Embryonic facial prominence (tissue), 1 donor: ENCODE measurements at regions not wholly inside any gene's neighbourhood (a gene's known extent, or its start where the extent isn't known, plus 50 kb on each side); places are given as distances from the start of the nearest gene placed in this dataset.
"Not testable (repeated sequence)": the region's sequence is repeated elsewhere in the genome, so short reads cannot be mapped to it uniquely, and the experiment has no call there.

Source experiments
- DNase-seq: peaks from one replicate; pipeline ENCODE4 v3.0.0-alpha.2; 2016; ENCODE audit errors: extremely low spot score

DNA sequence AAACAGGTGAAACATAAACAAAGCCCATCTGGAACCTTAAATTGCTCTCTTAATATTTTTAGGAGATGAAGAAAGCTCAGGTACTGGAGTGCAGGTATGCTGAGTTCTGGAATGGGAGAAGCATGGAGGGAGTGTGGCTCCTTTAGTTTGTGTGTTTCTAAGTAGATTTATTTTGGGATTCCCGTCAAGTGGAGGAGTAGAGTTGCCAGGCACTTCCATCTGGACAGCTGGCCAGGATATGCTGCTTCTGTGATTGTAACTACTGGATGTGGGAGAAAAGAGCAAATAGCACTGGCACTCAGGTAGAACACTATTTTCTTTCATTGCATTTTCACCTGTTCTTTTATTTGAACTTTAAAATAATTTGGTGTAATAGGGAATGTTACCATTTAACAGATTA, 182.3 kb upstream of the MAST4 start:
- DNase-seq, result no peak

GRCh38 chr5:66415208-66415607, 181.0 kb upstream of the MAST4 start:
- DNase-seq, result no peak

DNA sequence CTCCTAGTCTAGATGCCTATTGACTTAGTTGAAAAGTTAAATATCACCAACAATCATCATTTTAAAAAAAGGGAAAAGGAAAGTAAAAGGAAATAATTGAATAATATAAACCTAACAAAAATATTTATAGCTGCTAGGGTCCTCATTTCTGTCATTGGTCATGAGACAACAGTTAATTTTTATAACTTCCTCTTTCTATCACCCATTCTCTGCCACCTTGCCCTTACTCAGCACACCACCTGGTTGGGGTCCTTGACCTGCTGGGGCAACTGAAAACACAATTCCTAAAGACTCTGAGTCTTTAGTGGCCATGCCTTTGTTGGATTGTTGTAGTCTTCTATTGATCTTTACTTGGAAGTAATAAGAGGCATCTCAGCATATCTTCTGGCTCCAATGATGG, 179.5 kb upstream of the MAST4 start:
- no peak for DNase-seq

GRCh38 chr5:66417781-66418180, 178.4 kb upstream of the MAST4 start:
- DNase-seq, result no peak

- DNase-seq, result no peak
Observed at GRCh38 chr5:66423484-66423883, 172.7 kb upstream of the MAST4 start.

DNA sequence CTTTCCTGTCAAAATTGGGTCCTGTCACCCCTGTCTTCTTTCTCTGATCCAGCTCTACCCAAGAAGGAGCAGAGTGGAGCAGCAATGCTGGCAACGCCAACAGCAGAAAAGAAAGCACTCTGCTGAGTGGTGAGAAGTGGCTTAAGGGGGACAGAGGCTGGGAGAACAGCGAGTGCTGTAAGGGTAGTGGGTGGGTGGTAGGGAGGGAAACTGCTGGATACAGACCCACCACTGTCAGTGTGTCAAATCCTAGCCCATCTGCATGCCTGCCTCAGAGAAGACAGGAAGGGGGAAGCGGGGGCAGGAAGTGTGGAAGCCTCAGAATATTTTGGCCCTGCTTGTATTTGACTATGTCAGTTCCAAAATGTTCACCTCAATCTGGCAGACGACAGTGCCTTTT, 170.4 kb upstream of the MAST4 start:
- DNase-seq, result no peak

- DNase-seq, result no peak
Observed at GRCh38 chr5:66426259-66427138, 169.7 kb upstream of the MAST4 start.

DNA sequence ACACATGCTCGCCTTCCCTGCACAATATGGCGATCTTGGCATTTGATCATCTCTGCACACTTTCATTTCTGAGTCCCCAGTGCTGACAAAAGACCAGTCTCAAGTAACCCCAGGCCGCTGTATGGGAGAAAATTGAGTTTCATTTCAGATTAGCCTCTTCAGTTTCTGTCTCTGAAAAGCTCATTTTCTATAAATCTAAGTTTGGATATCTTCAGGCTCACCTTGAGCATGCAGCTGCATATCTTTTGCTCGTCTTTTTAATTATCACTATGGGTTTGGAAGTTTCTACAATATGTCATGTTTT, 169.1 kb upstream of the MAST4 start:
- DNase-seq, result no peak

DNA sequence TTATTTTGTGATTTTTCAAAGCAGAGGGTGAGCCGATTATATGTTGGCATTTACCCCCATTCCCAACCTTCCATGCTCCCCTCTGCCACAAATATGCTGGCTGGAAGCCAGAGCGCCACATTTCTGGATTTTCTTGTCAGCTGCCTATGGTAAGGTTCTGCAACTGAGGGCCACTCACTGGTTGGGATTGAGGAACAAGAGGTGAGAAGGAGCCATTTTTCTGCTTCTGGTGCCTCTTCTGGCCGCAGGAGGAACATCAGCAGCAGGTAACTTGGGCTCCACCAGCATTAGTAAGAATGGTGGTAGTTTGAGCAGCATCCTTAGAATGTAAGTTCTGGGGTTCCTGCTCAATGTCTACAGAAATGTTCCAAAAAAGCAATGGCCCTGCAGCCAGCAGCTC, 159.5 kb upstream of the MAST4 start:
- no peak for DNase-seq

DNA sequence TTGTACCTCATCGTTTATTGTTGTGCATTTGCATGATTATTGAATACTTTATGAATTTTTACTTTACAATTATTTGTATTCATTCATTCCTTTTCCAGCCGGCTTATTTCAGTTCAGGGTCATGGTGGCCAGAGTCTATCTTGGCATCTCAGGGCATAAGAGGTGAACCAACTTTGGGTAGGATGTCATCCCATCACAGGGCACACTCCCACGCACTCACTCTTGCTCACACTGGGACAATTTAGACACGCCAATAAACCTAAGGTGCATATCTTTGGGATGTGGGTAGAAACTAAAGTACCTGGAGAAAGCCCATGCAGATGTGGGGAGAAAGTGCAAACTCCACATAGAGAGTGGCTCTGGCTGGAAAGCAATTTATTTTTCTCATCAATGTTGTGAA, 158.1 kb upstream of the MAST4 start:
- DNase-seq, result no peak

GRCh38 chr5:66438696-66439095, 157.5 kb upstream of the MAST4 start:
- DNase-seq, result no peak

- DNase-seq, result no peak
Observed at GRCh38 chr5:66440202-66440680, 156.0 kb upstream of the MAST4 start.

DNA sequence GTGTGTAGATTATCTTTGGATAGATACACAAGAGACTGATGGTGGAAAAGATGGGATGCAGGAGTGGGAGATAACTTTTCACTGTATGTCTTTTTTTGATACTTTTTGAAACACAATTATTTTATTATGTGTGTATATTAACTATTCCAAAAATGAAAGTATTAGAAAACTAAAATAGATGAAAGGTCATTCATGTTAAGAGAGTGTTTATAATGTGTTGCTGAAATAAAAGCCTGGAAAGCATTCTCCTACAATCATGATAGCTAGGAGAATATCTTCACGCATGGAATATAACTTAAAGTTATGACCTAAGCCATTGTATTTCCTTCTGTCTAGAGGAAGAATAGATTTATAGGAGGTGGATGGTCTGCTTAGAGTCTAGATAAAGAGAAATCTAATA, 154.8 kb upstream of the MAST4 start:
- no peak for DNase-seq

DNA sequence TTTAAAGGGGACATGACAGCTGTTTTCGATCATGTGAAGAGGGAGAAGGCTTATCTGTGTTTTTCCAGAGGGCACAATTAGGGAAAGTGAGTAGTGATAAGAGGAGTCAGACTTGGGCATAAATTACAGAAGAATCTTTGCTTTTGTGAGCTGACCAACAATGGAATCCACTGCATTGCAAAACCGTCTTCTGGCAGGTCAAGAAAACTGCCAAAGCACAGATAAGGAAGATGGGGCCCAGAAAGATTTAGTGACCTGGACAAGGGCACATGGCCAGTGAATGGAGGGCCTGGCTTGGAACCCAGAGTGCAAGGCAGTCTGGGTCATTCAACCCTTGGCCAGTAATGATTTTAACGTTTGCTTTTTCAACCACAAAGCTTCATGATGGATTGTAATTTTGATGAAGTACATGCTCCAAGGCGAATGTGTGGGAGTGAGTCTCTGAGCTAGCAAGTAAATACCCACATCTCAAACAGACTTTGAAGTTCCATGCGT, 153.2 kb upstream of the MAST4 start:
- DNase-seq, result no peak

- DNase-seq, result no peak
Observed at GRCh38 chr5:66443462-66444130, 152.6 kb upstream of the MAST4 start.

DNA sequence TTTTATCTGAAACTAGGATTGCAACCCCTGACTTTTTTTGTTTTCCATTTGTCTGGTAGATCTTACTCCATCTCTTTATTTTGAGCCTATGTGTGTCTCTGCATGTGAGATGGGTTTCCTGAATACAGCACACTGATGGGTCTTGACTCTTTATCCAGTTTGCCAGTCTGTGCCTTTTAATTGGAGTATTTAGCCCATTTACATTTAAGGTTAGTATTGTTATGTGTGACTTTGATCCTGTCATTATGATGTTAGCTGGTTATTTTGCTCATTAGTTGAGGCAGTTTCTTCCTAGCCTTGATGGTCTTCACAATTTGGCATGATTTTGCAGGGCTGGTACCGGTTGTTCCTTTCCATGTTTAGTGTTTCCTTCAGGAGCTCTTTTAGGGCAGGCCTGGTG, 148.1 kb upstream of the MAST4 start:
- DNase-seq, result not testable (repeated sequence)

DNA sequence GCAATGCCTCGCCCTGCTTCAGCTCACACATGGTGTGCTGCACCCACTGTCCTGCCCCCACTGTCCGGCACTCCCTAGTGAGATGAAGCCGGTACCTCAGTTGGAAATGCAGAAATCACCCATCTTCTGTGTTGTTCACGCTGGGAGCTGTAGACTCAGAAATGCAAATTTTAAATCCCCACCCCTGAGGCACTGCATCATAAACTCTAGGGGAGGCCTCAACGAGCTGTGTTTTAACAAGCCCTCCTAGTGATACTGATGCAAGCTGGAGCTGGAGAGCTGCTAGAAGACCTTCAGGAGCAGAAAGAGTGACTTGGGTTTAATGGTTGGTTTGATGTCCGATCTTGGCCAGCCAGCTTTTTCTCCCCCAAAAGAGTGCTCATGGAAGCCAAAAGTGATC, 146.0 kb upstream of the MAST4 start:
- no peak for DNase-seq

DNA sequence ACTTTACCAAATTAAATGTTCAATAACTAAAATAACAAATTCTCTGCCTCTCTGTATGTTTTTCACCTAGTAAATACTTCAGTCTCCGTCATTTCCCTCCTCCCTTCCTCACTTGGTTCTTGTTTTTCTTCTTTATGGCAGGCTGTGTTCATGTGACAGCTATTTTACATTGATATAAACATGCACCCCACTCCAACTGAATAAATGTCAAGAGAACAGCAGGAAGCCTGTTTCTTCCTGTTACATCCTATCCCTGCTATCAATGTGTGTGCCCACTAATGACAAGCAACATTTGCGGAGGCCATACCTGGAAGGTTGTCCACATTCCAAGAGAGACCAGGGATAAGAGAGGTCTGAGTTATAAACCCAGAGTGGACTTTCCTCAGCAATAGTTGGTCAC, 145.2 kb upstream of the MAST4 start:
- DNase-seq, result no peak

- DNase-seq, result no peak
Observed at GRCh38 chr5:66452109-66452508, 144.1 kb upstream of the MAST4 start.

DNA sequence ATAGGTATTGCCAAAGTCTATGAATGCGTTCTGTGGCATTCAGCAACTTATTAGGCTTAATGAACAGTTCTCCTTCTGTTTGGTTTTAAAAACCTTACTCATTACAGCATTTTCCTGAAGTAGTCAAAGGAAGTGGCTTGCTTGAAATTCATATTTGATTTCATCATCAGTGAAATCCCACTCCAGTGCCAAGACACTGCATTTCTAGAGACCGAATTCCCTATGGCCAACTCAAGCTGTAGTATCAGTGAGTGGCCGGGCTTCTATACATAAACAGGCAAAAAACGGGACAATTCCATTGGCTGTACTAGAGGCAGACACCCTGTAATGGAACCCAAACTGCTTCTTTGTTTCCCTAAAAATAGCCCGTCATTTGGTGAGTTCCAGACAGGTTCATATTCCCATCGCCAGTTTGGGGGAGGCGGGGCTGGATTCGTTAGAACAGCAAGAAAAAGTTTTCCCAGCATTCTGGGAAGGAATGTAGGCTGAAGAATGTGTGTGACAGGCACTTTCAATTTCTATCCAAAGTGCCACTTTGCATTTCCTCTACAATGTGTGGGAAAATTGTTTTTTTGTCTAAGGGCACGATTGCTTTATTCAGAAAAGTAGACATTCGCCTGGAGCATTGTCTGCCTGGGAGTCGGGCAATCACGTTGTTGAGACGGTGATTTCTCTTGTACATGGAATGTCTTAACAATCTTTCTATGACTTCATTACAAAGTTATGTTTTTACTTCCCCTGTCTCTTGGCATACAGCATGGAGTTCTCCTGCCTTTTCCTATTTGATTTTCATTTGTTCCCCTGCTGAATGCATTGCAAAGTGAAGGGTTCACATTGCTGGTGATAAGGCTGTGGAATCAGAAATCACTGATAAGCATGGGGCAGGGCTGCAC, 141.8 kb upstream of the MAST4 start:
- no peak for DNase-seq

DNA sequence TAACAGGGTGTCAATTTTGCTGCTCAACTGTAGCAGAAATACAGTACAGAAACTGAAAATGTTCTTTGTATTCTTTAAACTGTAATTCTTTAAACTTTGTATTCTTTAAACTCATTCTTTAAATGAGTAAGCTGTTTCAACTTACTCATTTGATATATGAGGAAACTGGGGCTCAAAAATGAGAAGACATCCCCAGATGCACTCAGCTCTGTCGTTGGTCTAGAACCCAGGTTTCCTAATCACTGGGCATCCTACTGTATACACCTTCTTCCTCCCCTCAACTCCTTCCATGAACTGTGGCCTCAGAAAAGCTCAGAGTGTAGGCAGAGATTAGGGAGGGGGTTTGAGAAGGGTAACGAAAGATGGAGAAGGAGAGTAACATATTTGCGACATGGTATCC, 136.5 kb upstream of the MAST4 start:
- no peak for DNase-seq

GRCh38 chr5:66467564-66467963, 128.6 kb upstream of the MAST4 start:
- DNase-seq, result no peak
